NB4 (cell line): ENCODE measurements at regions not wholly inside any gene's neighbourhood (a gene's known extent, or its start where the extent isn't known, plus 50 kb on each side); places are given as distances from the start of the nearest gene placed in this dataset.

Experiments
- CTCF ChIP-seq: IDR thresholded peaks from one replicate; pipeline ENCODE4 v1.5.1; 2012; ENCODE audit warnings: low read depth, low read length
- MAX ChIP-seq: IDR thresholded peaks from 2 replicates; pipeline ENCODE4 v1.6.1; 2011; ENCODE audit warnings: low read depth, low read length
- MYC ChIP-seq: IDR thresholded peaks from 2 replicates; pipeline ENCODE4 v1.6.1; 2011; ENCODE audit warnings: low read depth, low read length
- POLR2A ChIP-seq: IDR thresholded peaks from 2 replicates; pipeline ENCODE4 v1.6.1; 2011; ENCODE audit warnings: mild to moderate bottlenecking; ENCODE audit not compliant: insufficient read length; ENCODE audit errors: extremely low read depth

GRCh38 chrX:9373789-9374188 is 91.1 kb upstream of the TBL1X start:
- TF ChIP-seq CTCF (no peak), MYC (no peak), POLR2A (no peak), MAX (no peak)
